Endothelial cell of umbilical vein (primary cell): ENCODE measurements at regions not wholly inside any gene's neighbourhood (a gene's known extent, or its start where the extent isn't known, plus 50 kb on each side); places are given as distances from the start of the nearest gene placed in this dataset.

Experiments
- BruUV-seq: library from RNA; stranded (reverse); fragments of 400-500 nt; replicated peaks from 2 replicates; lab custom pipeline; 2021; lab: Mats Ljungman, UMichigan
- CTCF ChIA-PET: fragments of 300-600, 350-600 bp; sonication (Branson Sonifier 250); formaldehyde crosslinking; loops from one replicate; lab custom pipeline; 2021; ENCODE audit warnings: antibody characterized with exemption, inconsistent platforms; lab: Charles Lee
- POLR2A ChIA-PET: fragments of 300-600, 350-600 bp; sonication (Branson Sonifier 250); formaldehyde crosslinking; loops from one replicate; lab custom pipeline; 2021; ENCODE audit warnings: antibody characterized with exemption, inconsistent platforms; lab: Charles Lee
- DNase-seq: peaks from one replicate; pipeline ENCODE4 v3.0.0-alpha.2; 2011; ENCODE audit warnings: low read depth, low spot score
- FAIRE-seq: peaks from 2 replicates; lab custom pipeline; 2011; peaks lifted over from hg19 to GRCh38; lab: Jason Lieb, UNC
- H2AFZ ChIP-seq: 2 replicates; pipeline ENCODE4 v1.6.0; 2012; ENCODE audit warnings: low read depth, low read length, control low read depth, inconsistent platforms
- H3K27ac ChIP-seq: 2 replicates; pipeline ENCODE4 v1.5.1; 2011; ENCODE audit warnings: low read depth, mild to moderate bottlenecking, control low read depth, low read length, moderate library complexity; ENCODE audit not compliant: insufficient read depth
- H3K27me3 ChIP-seq, 2 experiments: 2 replicates each; pipeline versions ENCODE4 v1.6.0 to v1.6.1; 2011; ENCODE audit warnings: low read length in 2 of 2, mixed read lengths in 1 of 2; ENCODE audit not compliant: control insufficient read depth in 2 of 2, insufficient read depth in 2 of 2
- H3K36me3 ChIP-seq, 2 experiments: 2 replicates in 1 of 2; 3 replicates in 1 of 2; pipeline ENCODE4 v1.5.1; 2011; ENCODE audit warnings: low read length in 2 of 2, mild to moderate bottlenecking in 1 of 2, moderate library complexity in 1 of 2; ENCODE audit not compliant: control insufficient read depth in 2 of 2, insufficient read depth in 2 of 2; ENCODE audit errors: extremely low read depth in 1 of 2
- H3K4me1 ChIP-seq: 3 replicates; pipeline ENCODE4 v1.5.1; 2011; ENCODE audit warnings: mild to moderate bottlenecking, low read length; ENCODE audit not compliant: control insufficient read depth, insufficient read depth; ENCODE audit errors: extremely low read depth
- H3K4me2 ChIP-seq: 2 replicates; pipeline ENCODE4 v1.6.1; 2011; ENCODE audit warnings: low read length, control low read depth, mixed read lengths; ENCODE audit not compliant: insufficient read depth
- H3K4me3 ChIP-seq, 3 experiments: fragments of 200-600 bp in 1 of 3; sonication (generic), shearing (Covaris generic) in 1 of 3; replicated peaks in 1 of 3; 2 replicates each; pipeline ENCODE4 v1.5.1; 2011 to 2016; ENCODE audit warnings: control low read depth in 3 of 3, low read length in 3 of 3, mild to moderate bottlenecking in 2 of 3, inconsistent platforms in 1 of 3, low read depth in 1 of 3, moderate library complexity in 1 of 3; ENCODE audit not compliant: insufficient read depth in 1 of 3
- H3K79me2 ChIP-seq: 2 replicates; pipeline ENCODE4 v1.6.0; 2012; ENCODE audit warnings: low read length, inconsistent platforms; ENCODE audit not compliant: control insufficient read depth, insufficient read depth
- H3K9ac ChIP-seq: replicated peaks from 2 replicates; pipeline ENCODE3; 2011; ENCODE audit warnings: low read length, control low read depth; ENCODE audit not compliant: insufficient read depth; ENCODE audit errors: extremely low read depth
- H3K9me1 ChIP-seq: replicated peaks from 3 replicates; pipeline ENCODE4 v1.6.0; 2011; ENCODE audit warnings: mild to moderate bottlenecking, low read length; ENCODE audit not compliant: control insufficient read depth, insufficient read depth; ENCODE audit errors: extremely low read depth
- H3K9me3 ChIP-seq: replicated peaks from 2 replicates; pipeline ENCODE4 v1.5.1; 2012; ENCODE audit warnings: low read length, inconsistent platforms; ENCODE audit not compliant: control insufficient read depth, insufficient read depth
- H4K20me1 ChIP-seq: replicated peaks from 2 replicates; pipeline ENCODE3; 2011; ENCODE audit warnings: mild to moderate bottlenecking, low read length; ENCODE audit not compliant: control insufficient read depth, insufficient read depth; ENCODE audit errors: extremely low read depth
- CTCF ChIP-seq, 2 donors: IDR thresholded peaks; 1 replicate in 1 of 2; 2 replicates in 1 of 2; pipeline ENCODE4 v1.5.1; 2011; ENCODE audit warnings: low read length in 2 of 2, mild to moderate bottlenecking in 2 of 2, moderate library complexity in 2 of 2, control low read depth in 1 of 2, inconsistent platforms in 1 of 2, low read depth in 1 of 2; ENCODE audit not compliant: insufficient read depth in 1 of 2; ENCODE audit errors: extremely low read depth in 1 of 2
- EZH2 ChIP-seq: IDR thresholded peaks from 2 replicates; pipeline ENCODE4 v1.6.1; 2012; ENCODE audit warnings: borderline replicate concordance, low read depth, mild to moderate bottlenecking, moderate library complexity, low read length, inconsistent platforms; ENCODE audit not compliant: severe bottlenecking
- FOS ChIP-seq: IDR thresholded peaks from 2 replicates; pipeline ENCODE4 v1.6.1; 2011; ENCODE audit warnings: mild to moderate bottlenecking, low read length, moderate library complexity, borderline replicate concordance; ENCODE audit not compliant: insufficient read depth
- GATA2 ChIP-seq: IDR thresholded peaks from 2 replicates; pipeline ENCODE4 v1.7.0; 2011; ENCODE audit warnings: low read depth, mild to moderate bottlenecking, moderate library complexity, mixed read lengths, low read length; ENCODE audit not compliant: insufficient read length, insufficient read depth
- JUN ChIP-seq: IDR thresholded peaks from 2 replicates; pipeline ENCODE4 v1.6.1; 2011; ENCODE audit warnings: borderline replicate concordance, low read depth; ENCODE audit not compliant: insufficient read length, insufficient read depth
- MAX ChIP-seq: IDR thresholded peaks from 2 replicates; pipeline ENCODE4 v1.6.1; 2011; ENCODE audit not compliant: insufficient read depth, insufficient read length
- MYC ChIP-seq: IDR thresholded peaks from one replicate; pipeline ENCODE4 v1.6.1; 2011; ENCODE audit warnings: mild to moderate bottlenecking, low read depth, low read length
- POLR2A ChIP-seq: IDR thresholded peaks from 2 replicates; pipeline ENCODE4 v1.6.1; 2012; ENCODE audit warnings: low read depth, mild to moderate bottlenecking, control low read depth, low read length
- POLR2AphosphoS5 ChIP-seq: IDR thresholded peaks from 2 replicates; pipeline ENCODE4 v1.6.1; 2012; ENCODE audit warnings: low read depth, mild to moderate bottlenecking, control low read depth, low read length, moderate library complexity; ENCODE audit not compliant: insufficient read depth
- dilution Hi-C: fragments of 300-500 bp; cut with MboI; formaldehyde crosslinking; loops from one replicate; pipeline ENCODE4 v1.15.0; 2019; ENCODE audit warnings: low sequenced_read_pairs; ENCODE audit not compliant: extremely low pct_ligation_motif_present
- intact Hi-C: fragments of 100-400 bp; cut with micrococcal nuclease; formaldehyde crosslinking; loops from one replicate; pipeline ENCODE4 v1.10.0; 2022

GRCh38 chrX:107323786-107324492, 117.5 kb downstream of the DNAAF6 start:
- H3K4me2 ChIP-seq, result no peak overlapping the region
- ChIA-PET POLR2A (no interaction called here), CTCF (interaction anchor here (1.6 to 2.4 kb wide), 2 partner anchors 298 to 450 kb away, joined by 15 to 17 read pairs; no protein-coding TSS in a partner anchor)
- H3K9me3 ChIP-seq, result no peaks in the 10 kb centered on the region
- FAIRE-seq, result no peak
- no peaks in the 10 kb centered on the region for H4K20me1 ChIP-seq
- dilution Hi-C loops, result no loop called here
- no peaks in the 10 kb centered on the region for H3K27me3 ChIP-seq
- no peaks in the 10 kb centered on the region for H3K36me3 ChIP-seq
- no peak overlapping the region for H3K4me3 ChIP-seq
- H3K27ac ChIP-seq, result no peak overlapping the region
- no peaks in the 10 kb centered on the region for H3K9me1 ChIP-seq
- H3K9ac ChIP-seq, result no peak overlapping the region
- H3K79me2 ChIP-seq, result no peaks in the 10 kb centered on the region
- intact Hi-C loops, result loop anchor here (10.0 kb wide), 1 partner anchor 429 kb away; no protein-coding TSS in a partner anchor
- no TSS peak for BruUV-seq
- no peak overlapping the region for H2AFZ ChIP-seq
- no peak for DNase-seq
- H3K4me1 ChIP-seq, result no peaks in the 10 kb centered on the region
- no peak for TF ChIP-seq CTCF (IDR thresholded peaks at IDR 0.05; ENCODE audit: extremely low read depth in 1 of 2, insufficient read depth in 1 of 2, low read depth in 1 of 2, low read length in 2 of 2)
- TF ChIP-seq EZH2, result no peak
- no peak for TF ChIP-seq POLR2AphosphoS5
- no peak for TF ChIP-seq MYC
- no peak for TF ChIP-seq JUN
- no peak for TF ChIP-seq FOS
- no peak for TF ChIP-seq POLR2A
- no peak for TF ChIP-seq GATA2
- no peak for TF ChIP-seq MAX
